ENCODE measurements at regions not wholly inside any gene's neighbourhood (a gene's known extent, or its start where the extent isn't known, plus 50 kb on each side); places are given as distances from the start of the nearest gene placed in this dataset.

DNA sequence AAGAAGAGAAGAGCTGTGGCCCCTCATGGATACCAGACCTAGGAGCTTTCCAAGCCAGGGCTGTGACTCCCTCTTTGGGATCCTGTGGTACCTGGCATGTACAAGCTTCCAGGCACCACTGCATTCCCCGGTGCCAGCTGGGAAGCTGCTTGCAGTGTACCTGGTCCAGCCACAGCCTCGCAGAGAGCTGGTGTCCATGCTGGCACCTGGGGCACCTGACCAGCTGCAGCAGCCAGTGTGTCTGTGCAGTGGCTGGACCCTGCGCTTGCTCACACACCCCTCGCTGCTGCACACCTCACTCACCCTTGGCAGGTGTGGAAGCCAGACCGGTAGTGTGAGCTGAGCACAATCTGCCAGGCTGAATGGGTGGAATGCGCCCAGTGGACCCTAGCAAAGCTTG, 190.9 kb upstream of the MAN1A1 start:
- H3K27ac ChIP-seq = no peak overlapping the region
- no peak for TF ChIP-seq ZFX (IDR thresholded peaks at IDR 0.05)
- TF ChIP-seq, protein P1, sequence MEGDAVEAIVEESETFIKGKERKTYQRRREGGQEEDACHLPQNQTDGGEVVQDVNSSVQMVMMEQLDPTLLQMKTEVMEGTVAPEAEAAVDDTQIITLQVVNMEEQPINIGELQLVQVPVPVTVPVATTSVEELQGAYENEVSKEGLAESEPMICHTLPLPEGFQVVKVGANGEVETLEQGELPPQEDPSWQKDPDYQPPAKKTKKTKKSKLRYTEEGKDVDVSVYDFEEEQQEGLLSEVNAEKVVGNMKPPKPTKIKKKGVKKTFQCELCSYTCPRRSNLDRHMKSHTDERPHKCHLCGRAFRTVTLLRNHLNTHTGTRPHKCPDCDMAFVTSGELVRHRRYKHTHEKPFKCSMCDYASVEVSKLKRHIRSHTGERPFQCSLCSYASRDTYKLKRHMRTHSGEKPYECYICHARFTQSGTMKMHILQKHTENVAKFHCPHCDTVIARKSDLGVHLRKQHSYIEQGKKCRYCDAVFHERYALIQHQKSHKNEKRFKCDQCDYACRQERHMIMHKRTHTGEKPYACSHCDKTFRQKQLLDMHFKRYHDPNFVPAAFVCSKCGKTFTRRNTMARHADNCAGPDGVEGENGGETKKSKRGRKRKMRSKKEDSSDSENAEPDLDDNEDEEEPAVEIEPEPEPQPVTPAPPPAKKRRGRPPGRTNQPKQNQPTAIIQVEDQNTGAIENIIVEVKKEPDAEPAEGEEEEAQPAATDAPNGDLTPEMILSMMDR (conservative IDR thresholded peaks at IDR 0.05) = no peak

DNA sequence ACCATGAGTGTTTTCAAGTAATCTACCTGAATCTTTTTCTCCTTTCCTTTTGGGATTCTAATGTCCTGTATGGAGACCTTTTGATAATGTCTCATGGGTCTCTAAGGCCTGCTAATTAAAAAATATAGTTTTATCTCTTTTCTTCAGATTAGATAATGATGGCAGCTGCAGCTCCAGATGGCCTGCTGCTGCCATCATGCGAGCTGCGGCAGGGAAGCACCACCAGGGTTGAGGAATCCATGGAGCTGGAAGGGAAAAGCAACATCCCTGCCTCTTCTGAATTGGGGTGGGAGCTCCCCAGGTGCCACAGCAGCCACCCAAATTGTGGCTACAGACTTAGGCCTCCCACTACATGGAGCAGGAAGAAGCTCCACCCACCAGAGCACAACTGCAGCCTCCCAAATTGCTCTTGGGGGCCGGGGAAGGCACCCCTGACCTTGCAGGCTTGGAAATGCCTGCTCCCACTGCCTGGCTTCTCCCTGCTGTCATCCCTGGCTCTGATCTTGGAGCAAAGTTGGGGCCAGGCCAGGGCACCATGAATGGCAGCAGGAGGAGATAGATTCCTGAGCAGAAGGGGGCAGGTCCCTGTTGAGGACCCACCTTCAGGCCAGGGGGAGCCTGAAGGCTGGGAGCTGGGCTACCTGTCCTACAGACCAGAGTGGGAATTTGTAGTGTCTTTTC, 189.6 kb upstream of the MAN1A1 start:
- TF ChIP-seq ZFX (IDR thresholded peaks at IDR 0.05) = no peak
- TF ChIP-seq, protein P1 (conservative IDR thresholded peaks at IDR 0.05) = no peak
- no peak overlapping the region for H3K27ac ChIP-seq

DNA sequence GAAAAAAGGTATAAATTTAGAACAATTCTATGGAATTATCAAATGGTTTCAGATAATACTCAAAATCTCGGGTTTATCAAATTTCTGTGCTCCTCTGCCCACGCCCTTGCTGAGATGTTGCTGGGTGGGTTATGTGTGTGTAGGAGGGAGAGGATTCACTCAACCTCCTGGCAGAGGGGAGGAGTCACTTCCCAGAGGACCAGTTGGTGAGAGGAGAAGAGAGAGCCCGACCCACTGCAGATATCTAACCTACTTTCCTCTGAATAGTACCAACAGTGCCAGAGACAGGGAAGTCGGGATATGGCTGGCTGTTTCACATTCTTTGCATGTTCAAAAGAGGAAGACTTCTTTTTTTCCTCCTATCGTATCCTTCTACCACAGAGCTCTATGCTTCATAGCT, 187.1 kb upstream of the MAN1A1 start:
- TF ChIP-seq, protein P1 (conservative IDR thresholded peaks at IDR 0.05) = no peak
- no peak for TF ChIP-seq ZFX (IDR thresholded peaks at IDR 0.05)
- no peak overlapping the region for H3K27ac ChIP-seq

DNA sequence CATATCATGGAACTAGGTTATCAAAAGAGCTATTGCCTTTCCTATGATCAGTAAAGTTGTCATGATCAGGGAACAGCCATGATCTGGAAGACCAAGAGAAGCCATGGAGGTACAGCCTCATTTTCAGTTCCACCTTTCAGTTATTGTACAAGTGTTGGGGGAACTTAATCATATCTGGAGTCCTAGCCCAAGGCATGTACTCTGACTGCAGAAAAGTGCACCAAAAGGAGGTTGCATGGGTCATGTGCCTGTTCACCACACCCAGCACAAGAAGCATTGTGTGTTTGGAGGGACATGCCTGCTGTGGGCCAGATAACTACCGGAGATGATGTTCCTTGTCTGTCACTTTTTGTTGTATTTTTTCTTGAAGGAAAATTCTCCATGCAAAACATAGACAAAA, 185.8 kb upstream of the MAN1A1 start:
- no peak overlapping the region for H3K27ac ChIP-seq
- no peak for TF ChIP-seq ZFX (IDR thresholded peaks at IDR 0.05)
- TF ChIP-seq, protein P1 (conservative IDR thresholded peaks at IDR 0.05) = no peak

DNA sequence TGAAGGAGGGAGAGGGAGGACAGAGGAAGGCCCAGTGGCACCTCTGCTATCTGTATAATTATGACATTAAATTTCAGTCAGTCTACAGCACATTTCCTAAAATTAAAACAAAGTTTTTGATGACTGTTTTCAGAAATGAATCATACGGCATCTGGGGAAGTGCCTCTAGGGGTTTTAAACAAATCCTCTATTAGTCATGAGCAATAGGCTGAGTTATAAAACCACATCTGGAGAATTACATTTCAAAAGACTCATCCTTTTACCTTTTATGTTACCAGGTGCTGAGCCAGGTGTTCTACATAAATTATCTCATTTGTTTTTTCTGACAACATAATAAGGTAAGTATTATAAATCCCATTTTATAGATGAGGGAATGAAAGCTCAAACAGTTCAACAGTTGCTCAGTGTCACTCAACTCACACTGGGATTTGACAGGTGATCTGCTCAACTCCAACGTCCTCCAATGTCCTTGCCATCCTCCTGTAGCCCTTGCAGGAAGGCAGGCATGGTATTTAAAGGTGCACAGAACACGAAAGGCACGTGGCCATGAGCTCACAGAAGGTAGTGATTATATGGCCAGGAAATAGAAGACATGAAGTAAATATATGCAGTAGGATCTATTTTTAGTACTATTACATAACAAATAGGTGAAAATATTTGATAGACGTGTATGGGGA, 184.2 kb upstream of the MAN1A1 start:
- TF ChIP-seq, protein P1 (conservative IDR thresholded peaks at IDR 0.05) = no peak
- H3K27ac ChIP-seq = no peak overlapping the region

DNA sequence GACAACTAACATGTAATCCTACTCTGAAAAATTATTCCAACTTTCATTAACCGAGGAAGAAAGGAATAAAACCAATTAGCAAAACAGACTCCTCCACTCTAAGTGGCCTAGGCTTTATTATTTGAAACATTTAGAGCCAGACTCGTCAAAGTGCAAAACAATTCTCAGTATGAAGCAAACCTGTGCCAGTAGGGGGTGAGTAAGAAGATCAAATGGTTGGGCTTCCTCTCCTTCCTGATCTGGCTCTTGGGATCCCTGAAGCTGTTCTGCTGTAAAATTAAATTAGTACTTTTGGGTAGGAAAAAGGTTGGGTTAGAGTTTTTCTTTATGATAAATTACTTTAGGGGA, 177.6 kb upstream of the MAN1A1 start:
- no peak for TF ChIP-seq ZFX (IDR thresholded peaks at IDR 0.05)
- TF ChIP-seq, protein P1 (conservative IDR thresholded peaks at IDR 0.05) = no peak
- no peak overlapping the region for H3K27ac ChIP-seq

DNA sequence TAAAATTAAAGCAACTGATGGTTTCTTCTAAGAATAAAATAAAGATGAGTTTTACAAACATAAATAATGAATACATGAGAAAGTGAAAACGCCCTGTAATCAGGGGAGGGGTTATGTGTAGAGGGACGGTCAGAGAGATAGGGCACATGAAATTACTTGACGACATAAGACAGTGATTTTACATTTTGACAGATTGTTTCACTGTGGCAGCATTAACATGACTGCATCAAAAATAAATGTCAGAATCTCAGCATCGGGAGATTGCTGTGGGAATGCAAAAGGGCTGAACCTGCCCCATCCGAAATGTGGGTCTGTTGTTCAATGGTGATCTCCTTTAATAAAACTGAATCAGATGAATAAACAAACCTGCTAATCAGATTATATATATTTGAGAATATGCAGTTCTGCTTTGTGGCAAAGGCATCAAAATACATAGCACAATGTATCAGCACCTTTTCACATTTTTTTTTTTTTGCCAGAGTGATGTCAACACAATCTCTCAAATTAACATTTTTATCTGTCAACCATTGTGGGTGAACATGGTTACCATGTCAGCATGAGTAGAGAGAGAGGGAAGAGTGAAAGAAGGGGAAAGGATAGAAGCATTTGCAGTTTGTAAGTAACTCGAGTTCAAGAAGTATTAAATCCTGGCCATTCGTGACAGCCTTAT, 177.1 kb upstream of the MAN1A1 start:
- no peak for TF ChIP-seq ZFX (IDR thresholded peaks at IDR 0.05)
- TF ChIP-seq, protein P1 (conservative IDR thresholded peaks at IDR 0.05) = no peak
- no peak overlapping the region for H3K27ac ChIP-seq

All from C4-2B (cell line).